Panc1 (cell line): ENCODE measurements at regions not wholly inside any gene's neighbourhood (a gene's known extent, or its start where the extent isn't known, plus 50 kb on each side); places are given as distances from the start of the nearest gene placed in this dataset.

Experiments used
- ATAC-seq: fragments of 200-7000 bp; cut with Tn5 transposase; 2 replicates; pipeline ENCODE4 v1.9.1; 2020; ENCODE audit warnings: mild to moderate bottlenecking, moderate library complexity
- BruUV-seq: library from RNA; stranded (reverse); fragments of 400-500 nt; replicated peaks from 2 replicates; lab custom pipeline; 2021; lab: Mats Ljungman, UMichigan
- CTCF ChIA-PET: fragments of 300-600 bp; sonication (Branson Sonifier 250); formaldehyde crosslinking; loops from one replicate; lab custom pipeline; 2022; ENCODE audit warnings: antibody characterized with exemption; lab: Charles Lee
- POLR2A ChIA-PET: fragments of 300-600 bp; sonication (Branson Sonifier 250); formaldehyde crosslinking; loops from one replicate; lab custom pipeline; 2022; ENCODE audit warnings: antibody characterized with exemption; lab: Charles Lee
- DNase-seq: peaks from one replicate; pipeline ENCODE4 v3.0.0-alpha.2; 2010; ENCODE audit warnings: low read depth, low spot score
- H3K27ac ChIP-seq: 2 replicates; pipeline ENCODE4 v1.5.1; 2011; ENCODE audit warnings: mild to moderate bottlenecking, low read length, inconsistent platforms
- H3K27me3 ChIP-seq: fragments of 200-500 bp; sonication (Bioruptor generic); 2 replicates; pipeline ENCODE4 v1.6.0; 2014; ENCODE audit warnings: low read length, inconsistent platforms; ENCODE audit not compliant: control insufficient read depth, insufficient read depth
- H3K36me3 ChIP-seq: fragments of 200-500 bp; sonication (Bioruptor generic); 2 replicates; pipeline ENCODE4 v1.5.1; 2014; ENCODE audit warnings: inconsistent platforms, mild to moderate bottlenecking, low read length, moderate library complexity; ENCODE audit not compliant: control insufficient read depth, insufficient read depth
- H3K4me1 ChIP-seq: 2 replicates; pipeline ENCODE4 v1.5.1; 2011; ENCODE audit warnings: inconsistent platforms, mild to moderate bottlenecking, low read length, moderate library complexity; ENCODE audit not compliant: control insufficient read depth, insufficient read depth
- H3K4me3 ChIP-seq, 2 experiments: 2 replicates each; pipeline ENCODE4 v1.5.1; 2011 to 2012; ENCODE audit warnings: low read depth in 2 of 2, low read length in 2 of 2, mild to moderate bottlenecking in 2 of 2, inconsistent platforms in 1 of 2, moderate library complexity in 1 of 2
- H3K9me3 ChIP-seq: fragments of 200-500 bp; sonication (Bioruptor generic); 2 replicates; pipeline ENCODE4 v1.5.1; 2014; ENCODE audit warnings: low read depth, mild to moderate bottlenecking, inconsistent platforms, low read length, moderate library complexity; ENCODE audit not compliant: control insufficient read depth, insufficient read depth
- POLR2AphosphoS5 ChIP-seq: IDR thresholded peaks from 2 replicates; pipeline ENCODE4 v1.6.1; 2012; ENCODE audit warnings: mild to moderate bottlenecking, low read depth, low read length, moderate library complexity
- SIN3A ChIP-seq: IDR thresholded peaks from 2 replicates; pipeline ENCODE4 v1.6.1; 2012; ENCODE audit warnings: low read depth, mild to moderate bottlenecking, low read length, moderate library complexity, borderline replicate concordance; ENCODE audit not compliant: insufficient read depth
- TCF7L2 ChIP-seq: IDR thresholded peaks from 2 replicates; pipeline ENCODE4 v1.6.1; 2011; ENCODE audit warnings: mild to moderate bottlenecking, low read depth, low read length, inconsistent platforms
- in situ Hi-C: cut with HindIII; loops from 2 replicates; pipeline ENCODE4 v1.10.0; 2016; ENCODE audit warnings: low sequenced_read_pairs, low pct_unique_long_range_greater_than_20kb
- intact Hi-C: fragments of 100-400 bp; cut with micrococcal nuclease; formaldehyde crosslinking; loops from one replicate; pipeline ENCODE4 v1.10.0; 2022; ENCODE audit not compliant: unreplicated experiment
- TF ChIP-seq, protein P1 (sequence below), 2 experiments: IDR thresholded peaks; 2 replicates each; pipeline ENCODE4 v1.6.1; 2011 to 2012; ENCODE audit warnings: low read depth in 2 of 2, control low read depth in 1 of 2, low read length in 1 of 2, mild to moderate bottlenecking in 1 of 2, moderate library complexity in 1 of 2; ENCODE audit not compliant: insufficient read depth in 1 of 2
- TF ChIP-seq, protein P2 (sequence below): fragments of 450-650 bp; IDR thresholded peaks from 2 replicates; pipeline ENCODE4 v1.5.1; 2017; ENCODE audit warnings: mild to moderate bottlenecking

DNA sequence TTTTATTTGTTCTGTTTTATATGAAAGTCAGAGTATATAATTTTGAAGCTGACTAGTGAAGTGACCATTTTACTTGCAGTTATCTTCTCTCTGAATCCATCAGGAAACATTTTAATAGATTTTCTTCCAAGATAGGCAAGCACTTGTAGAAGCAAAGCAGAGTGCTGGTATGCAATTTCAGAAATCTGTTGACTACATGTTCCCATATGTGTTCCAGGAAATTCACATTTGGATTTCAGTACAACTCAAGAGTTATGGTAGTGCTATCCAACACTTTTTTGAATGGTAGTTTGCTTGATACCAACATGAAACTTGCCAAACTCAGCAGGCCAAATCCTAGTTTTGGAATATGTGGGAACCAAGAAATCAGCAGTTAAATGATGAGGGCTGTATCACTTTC is 94.0 kb downstream of the CENPW start:
- ATAC-seq (no peak), DNase-seq (no peak)
- POLR2A ChIA-PET: no interaction called here
- CTCF ChIA-PET: no interaction called here
- no peak overlapping the region for H3K4me3 ChIP-seq
- no TSS peak for BruUV-seq
- H3K9me3 ChIP-seq: no peaks in the 10 kb centered on the region
- H3K27me3 ChIP-seq: no peaks in the 10 kb centered on the region
- H3K36me3 ChIP-seq: no peaks in the 10 kb centered on the region
- in situ Hi-C loops: no loop called here
- H3K27ac ChIP-seq: no peak overlapping the region
- H3K4me1 ChIP-seq: no peaks in the 10 kb centered on the region
- intact Hi-C loops: no loop called here
- TF ChIP-seq, protein P1, sequence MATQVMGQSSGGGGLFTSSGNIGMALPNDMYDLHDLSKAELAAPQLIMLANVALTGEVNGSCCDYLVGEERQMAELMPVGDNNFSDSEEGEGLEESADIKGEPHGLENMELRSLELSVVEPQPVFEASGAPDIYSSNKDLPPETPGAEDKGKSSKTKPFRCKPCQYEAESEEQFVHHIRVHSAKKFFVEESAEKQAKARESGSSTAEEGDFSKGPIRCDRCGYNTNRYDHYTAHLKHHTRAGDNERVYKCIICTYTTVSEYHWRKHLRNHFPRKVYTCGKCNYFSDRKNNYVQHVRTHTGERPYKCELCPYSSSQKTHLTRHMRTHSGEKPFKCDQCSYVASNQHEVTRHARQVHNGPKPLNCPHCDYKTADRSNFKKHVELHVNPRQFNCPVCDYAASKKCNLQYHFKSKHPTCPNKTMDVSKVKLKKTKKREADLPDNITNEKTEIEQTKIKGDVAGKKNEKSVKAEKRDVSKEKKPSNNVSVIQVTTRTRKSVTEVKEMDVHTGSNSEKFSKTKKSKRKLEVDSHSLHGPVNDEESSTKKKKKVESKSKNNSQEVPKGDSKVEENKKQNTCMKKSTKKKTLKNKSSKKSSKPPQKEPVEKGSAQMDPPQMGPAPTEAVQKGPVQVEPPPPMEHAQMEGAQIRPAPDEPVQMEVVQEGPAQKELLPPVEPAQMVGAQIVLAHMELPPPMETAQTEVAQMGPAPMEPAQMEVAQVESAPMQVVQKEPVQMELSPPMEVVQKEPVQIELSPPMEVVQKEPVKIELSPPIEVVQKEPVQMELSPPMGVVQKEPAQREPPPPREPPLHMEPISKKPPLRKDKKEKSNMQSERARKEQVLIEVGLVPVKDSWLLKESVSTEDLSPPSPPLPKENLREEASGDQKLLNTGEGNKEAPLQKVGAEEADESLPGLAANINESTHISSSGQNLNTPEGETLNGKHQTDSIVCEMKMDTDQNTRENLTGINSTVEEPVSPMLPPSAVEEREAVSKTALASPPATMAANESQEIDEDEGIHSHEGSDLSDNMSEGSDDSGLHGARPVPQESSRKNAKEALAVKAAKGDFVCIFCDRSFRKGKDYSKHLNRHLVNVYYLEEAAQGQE (IDR thresholded peaks at IDR 0.05; ENCODE audit: insufficient read depth in 1 of 2, low read depth in 2 of 2, low read length in 1 of 2): no peak
- TF ChIP-seq, protein P2, sequence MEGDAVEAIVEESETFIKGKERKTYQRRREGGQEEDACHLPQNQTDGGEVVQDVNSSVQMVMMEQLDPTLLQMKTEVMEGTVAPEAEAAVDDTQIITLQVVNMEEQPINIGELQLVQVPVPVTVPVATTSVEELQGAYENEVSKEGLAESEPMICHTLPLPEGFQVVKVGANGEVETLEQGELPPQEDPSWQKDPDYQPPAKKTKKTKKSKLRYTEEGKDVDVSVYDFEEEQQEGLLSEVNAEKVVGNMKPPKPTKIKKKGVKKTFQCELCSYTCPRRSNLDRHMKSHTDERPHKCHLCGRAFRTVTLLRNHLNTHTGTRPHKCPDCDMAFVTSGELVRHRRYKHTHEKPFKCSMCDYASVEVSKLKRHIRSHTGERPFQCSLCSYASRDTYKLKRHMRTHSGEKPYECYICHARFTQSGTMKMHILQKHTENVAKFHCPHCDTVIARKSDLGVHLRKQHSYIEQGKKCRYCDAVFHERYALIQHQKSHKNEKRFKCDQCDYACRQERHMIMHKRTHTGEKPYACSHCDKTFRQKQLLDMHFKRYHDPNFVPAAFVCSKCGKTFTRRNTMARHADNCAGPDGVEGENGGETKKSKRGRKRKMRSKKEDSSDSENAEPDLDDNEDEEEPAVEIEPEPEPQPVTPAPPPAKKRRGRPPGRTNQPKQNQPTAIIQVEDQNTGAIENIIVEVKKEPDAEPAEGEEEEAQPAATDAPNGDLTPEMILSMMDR: no peak
- TF ChIP-seq POLR2AphosphoS5 (no peak), SIN3A (no peak), TCF7L2 (no peak)

DNA sequence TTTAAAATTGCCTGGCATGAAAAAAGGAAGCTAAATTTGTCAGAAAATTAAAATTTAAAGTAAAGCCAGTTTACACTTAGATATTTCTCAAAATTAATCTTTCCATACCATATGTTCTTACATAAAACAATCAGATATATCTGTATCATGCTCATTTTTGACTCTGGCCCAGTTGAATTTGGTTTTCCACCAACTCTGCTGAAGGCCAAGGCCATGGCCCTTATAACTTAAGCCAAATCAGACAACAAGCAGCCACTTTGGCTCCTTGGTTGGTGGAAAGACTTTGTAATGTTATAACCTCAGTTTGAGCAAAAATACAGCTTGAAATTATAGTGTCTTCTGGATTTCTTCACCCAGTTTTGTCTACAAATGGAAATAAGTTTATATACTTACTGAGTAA is 97.3 kb downstream of the CENPW start:
- POLR2A ChIA-PET: interaction anchor here (0.7 kb wide), 1 partner anchor 423 kb away, joined by 4 read pairs; no protein-coding TSS in a partner anchor
- Histone ChIP-seq H3K27ac (no peak overlapping the region), H3K4me3 (no peak overlapping the region), H3K27me3 (no peaks in the 10 kb centered on the region), H3K36me3 (no peaks in the 10 kb centered on the region), H3K9me3 (no peaks in the 10 kb centered on the region), H3K4me1 (no peaks in the 10 kb centered on the region)
- CTCF ChIA-PET: no interaction called here
- TF ChIP-seq, protein P2: no peak
- TF ChIP-seq POLR2AphosphoS5 (no peak), SIN3A (no peak), TCF7L2 (no peak)
- TF ChIP-seq, protein P1 (IDR thresholded peaks at IDR 0.05; ENCODE audit: insufficient read depth in 1 of 2, low read depth in 2 of 2, low read length in 1 of 2): no peak
- no TSS peak for BruUV-seq
- no peak for DNase-seq
- ATAC-seq: no peak
- intact Hi-C loops (no loop called here), in situ Hi-C loops (no loop called here)
